HG03575 (cell line): ENCODE measurements at regions not wholly inside any gene's neighbourhood (a gene's known extent, or its start where the extent isn't known, plus 50 kb on each side); places are given as distances from the start of the nearest gene placed in this dataset.
"Not testable (repeated sequence)": the region's sequence is repeated elsewhere in the genome, so short reads cannot be mapped to it uniquely, and the experiment has no call there.

Experiments
- ATAC-seq: cut with Tn5 transposase; IDR thresholded peaks from one replicate; pipeline ENCODE4 v1.9.1; 2021; ENCODE audit not compliant: unreplicated experiment, insufficient number of reproducible peaks, low FRiP score; ENCODE audit errors: extremely low read depth

- no peak for ATAC-seq
Observed at GRCh38 chr10:2900530-2900929, 166.8 kb upstream of the PFKP start.

- no peak for ATAC-seq
Observed at GRCh38 chr10:2899246-2899951, 167.9 kb upstream of the PFKP start.

GRCh38 chr10:2898509-2898860, 168.9 kb upstream of the PFKP start:
- no peak for ATAC-seq

GRCh38 chr10:2897619-2898508, 169.5 kb upstream of the PFKP start:
- no peak for ATAC-seq

GRCh38 chr10:2896334-2896733, 171.0 kb upstream of the PFKP start:
- ATAC-seq, result not testable (repeated sequence)

- no peak for ATAC-seq
Observed at GRCh38 chr10:2895594-2896196, 171.7 kb upstream of the PFKP start.

- no peak for ATAC-seq
Observed at GRCh38 chr10:2893991-2894390, 173.4 kb upstream of the PFKP start.

GRCh38 chr10:2893158-2893845, 174.0 kb upstream of the PFKP start:
- ATAC-seq, result no peak

GRCh38 chr10:2891770-2892124, 175.6 kb upstream of the PFKP start:
- no peak for ATAC-seq

GRCh38 chr10:2891073-2891769, 176.1 kb upstream of the PFKP start:
- ATAC-seq, result no peak

GRCh38 chr10:2890093-2890492, 177.3 kb upstream of the PFKP start:
- no peak for ATAC-seq

- ATAC-seq, result no peak
Observed at GRCh38 chr10:2888403-2889004, 178.8 kb upstream of the PFKP start.

- ATAC-seq, result no peak
Observed at GRCh38 chr10:2887391-2888070, 179.8 kb upstream of the PFKP start.

- ATAC-seq, result no peak
Observed at GRCh38 chr10:2886662-2887061, 180.7 kb upstream of the PFKP start.

- no peak for ATAC-seq
Observed at GRCh38 chr10:2885288-2886278, 181.8 kb upstream of the PFKP start.

- not testable (repeated sequence) for ATAC-seq
Observed at GRCh38 chr10:2883983-2884540, 183.3 kb upstream of the PFKP start.

GRCh38 chr10:2883238-2883637, 184.1 kb upstream of the PFKP start:
- ATAC-seq, result no peak
